ENCODE measurements at regions not wholly inside any gene's neighbourhood (a gene's known extent, or its start where the extent isn't known, plus 50 kb on each side); places are given as distances from the start of the nearest gene placed in this dataset.

GRCh38 chr3:117892431-117892841, 1142.2 kb downstream of the IGSF11 start:
- DNase-seq (ENCODE audit: low read depth): no peak

DNA sequence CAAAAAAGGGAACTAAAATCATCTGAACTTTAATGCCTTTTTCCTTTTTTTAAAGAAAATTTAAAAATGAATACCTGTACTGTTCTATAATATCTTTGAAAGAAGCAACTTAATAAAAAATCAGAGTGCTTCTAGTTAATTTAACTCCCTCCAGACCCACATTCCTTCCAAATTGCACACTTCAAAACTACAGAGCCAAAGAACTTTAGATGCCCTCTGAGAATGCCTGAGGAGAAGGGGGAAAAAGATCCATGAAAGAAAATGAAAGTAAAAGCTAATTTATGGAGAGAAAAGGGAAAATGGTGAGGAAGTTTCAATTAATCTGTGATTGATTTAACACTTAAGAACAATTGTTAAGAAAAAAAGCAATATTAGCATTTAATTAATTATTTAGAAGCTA, 1141.6 kb downstream of the IGSF11 start:
- DNase-seq (ENCODE audit: low read depth): no peak

DNA sequence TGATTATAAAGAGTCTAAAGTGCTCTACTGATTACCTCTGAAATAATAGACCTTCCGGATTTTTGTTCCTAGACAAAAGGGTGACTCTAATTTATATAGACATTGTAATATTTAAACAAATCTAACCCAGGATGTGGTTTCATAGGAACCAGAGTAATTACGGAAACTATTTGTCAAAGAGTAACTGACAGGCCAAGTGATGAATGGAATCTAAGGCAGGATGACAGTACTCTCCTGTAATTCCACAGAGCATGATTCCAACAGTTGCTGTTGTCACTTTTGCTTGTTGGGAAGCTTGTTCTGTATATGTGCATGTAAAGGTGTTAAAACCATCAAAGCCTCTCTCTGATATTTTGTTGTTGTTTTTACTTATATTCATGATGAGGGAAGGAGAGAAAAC, 1141.0 kb downstream of the IGSF11 start:
- no peak for DNase-seq (ENCODE audit: low read depth)

- no peak for DNase-seq (ENCODE audit: low read depth)
These were observed 1135.7 kb downstream of the IGSF11 start for GRCh38 chr3:117898722-117899522.

- DNase-seq (ENCODE audit: low read depth): no peak
These were observed 1131.4 kb downstream of the IGSF11 start for GRCh38 chr3:117903226-117903625.

DNA sequence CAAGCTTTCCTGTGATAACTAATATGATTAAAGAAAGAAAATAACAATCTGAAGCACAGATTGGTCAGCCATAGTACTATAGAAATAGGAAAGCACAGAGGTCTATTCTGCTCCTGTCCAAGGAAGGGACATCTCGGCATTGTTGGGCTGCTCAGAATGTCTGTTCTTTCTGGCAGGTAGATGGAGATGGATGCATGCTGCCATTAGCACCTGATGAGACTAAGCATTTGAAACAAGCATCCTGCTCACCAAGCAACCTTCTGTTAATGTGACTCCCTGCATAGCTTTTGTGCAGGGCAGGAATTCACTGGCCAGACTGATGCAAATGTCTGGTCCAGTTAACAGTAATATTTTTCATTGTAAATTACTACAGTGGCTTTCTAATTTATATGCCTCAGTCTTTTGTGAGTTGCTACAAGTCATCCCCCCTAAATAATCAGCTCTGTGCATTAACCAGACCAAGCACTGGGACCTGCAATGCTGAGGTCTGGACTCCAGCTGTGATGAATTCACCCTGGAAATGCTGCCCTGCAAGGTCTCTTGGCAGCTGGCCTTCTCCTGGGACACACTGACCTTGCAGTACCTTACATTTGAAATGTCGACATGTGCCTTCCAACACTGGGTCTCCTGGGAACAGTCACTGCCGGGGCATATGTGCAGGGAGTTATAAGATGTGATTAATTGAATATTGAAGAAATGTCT, 1123.7 kb downstream of the IGSF11 start:
- DNase-seq (ENCODE audit: low read depth): no peak

DNA sequence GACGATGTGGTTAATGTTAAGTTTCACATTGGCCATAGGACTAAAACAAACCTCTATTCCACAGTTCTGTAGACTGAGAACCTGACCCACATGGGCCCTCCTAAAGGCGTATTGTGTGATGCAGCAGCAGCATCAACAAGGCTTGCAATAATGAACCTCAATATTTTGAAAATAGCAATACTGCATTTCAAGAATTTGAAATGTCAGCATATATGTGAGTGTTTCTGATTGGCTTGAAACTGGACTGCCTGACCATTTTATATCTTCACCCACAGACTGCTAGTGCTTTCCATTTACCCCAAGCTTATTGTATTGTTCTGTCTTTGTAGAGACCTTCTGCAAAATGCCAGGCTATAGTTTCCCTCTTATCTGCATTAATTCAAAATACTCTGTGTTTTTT, 1122.3 kb downstream of the IGSF11 start:
- no peak for DNase-seq (ENCODE audit: low read depth)

DNA sequence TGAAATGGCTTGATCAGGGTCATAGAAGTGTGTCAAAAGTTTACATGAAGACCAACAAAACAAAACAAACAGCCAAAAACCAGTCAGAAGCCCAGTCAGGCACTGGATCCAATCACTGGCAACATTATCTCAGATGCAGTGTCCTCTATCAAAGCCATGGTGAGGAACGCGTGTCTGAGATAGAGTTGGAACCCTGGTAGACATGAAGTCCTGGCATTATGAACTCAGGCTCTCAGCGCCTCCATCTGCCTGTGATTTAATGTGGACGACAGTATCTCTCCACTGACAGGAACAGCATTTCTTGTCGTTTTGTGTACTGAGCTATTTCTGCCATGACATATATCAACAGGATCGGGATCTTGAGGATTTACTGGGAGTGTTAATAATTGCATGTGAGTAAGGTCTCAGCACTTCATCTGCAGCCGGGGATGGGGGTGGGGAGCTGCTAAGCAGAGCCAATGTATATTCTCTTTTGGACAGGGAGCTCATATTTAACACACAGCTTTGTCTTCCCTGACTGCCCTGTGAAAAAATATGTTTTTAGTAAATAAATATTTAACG, 1120.0 kb downstream of the IGSF11 start:
- no peak for DNase-seq (ENCODE audit: low read depth)

DNA sequence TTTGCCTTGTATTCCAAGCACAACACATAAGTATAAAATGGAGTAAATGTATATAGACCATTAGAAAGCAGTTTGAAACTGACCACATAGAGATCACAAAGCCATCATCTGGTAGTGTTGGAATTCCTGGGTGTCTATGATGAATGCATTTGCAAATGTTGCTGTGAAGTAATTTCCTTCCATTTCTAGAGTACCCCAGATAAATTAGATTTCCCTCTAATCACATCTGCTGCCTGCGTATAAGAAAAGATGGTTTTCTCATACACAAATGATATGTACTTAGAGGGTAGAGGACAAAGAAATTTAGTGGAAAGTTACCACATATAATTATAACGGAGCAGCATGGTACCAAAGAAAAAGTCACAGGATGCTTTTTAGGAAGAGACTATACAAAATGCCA, 1117.8 kb downstream of the IGSF11 start:
- DNase-seq (ENCODE audit: low read depth): no peak

GRCh38 chr3:117919621-117920020, 1115.0 kb downstream of the IGSF11 start:
- DNase-seq (ENCODE audit: low read depth): no peak

DNA sequence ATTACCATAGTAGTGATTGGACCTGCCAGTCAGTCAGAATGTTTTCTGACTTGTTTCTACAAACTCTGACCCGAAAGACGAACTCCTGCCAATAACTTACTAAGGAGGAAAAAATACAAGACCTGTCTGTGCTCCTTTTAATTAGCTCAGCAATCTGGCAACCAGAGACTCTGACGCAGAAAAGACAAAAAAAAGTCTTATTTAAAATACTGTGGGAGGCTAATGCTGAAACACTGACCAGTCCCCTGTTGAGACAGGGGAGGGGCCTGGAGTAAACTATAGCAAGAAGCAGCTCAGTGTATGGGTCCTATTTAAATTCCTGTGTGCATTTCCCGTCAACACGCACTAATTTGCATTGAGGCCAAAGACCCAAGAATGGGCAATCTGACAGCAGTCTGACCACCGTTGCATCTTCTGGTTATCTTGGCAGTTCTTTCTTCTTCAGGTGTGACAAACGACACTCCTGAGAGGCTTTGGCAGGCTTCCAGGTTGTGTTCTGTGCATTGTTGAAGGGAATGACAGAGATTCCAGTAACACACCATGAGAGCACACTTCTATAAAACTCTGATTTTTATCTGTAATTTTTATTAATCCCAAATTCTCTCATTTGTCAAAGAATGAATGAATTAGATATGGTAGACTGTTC, 1114.3 kb downstream of the IGSF11 start:
- DNase-seq (ENCODE audit: low read depth): no peak

DNA sequence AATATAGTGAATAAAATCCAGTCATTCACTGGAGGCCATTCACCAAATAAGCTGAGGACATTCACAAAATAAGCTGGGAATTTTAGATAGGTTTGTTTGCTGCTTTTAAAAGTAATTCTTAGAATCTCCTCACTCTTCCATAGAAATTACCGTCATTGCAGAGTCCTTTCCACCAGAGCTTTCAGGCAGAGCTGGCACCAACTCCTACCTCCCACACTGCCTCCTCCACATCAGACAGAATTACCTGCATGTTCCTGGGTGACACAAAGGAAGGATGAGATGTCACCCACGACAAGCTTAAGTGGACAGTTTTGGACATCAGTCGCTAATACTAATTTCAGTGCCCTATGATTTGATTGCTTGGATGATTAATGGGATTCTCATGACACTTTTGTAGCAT, 1113.2 kb downstream of the IGSF11 start:
- no peak for DNase-seq (ENCODE audit: low read depth)

- no peak for DNase-seq (ENCODE audit: low read depth)
These were observed 1112.6 kb downstream of the IGSF11 start for GRCh38 chr3:117922039-117922438.

DNA sequence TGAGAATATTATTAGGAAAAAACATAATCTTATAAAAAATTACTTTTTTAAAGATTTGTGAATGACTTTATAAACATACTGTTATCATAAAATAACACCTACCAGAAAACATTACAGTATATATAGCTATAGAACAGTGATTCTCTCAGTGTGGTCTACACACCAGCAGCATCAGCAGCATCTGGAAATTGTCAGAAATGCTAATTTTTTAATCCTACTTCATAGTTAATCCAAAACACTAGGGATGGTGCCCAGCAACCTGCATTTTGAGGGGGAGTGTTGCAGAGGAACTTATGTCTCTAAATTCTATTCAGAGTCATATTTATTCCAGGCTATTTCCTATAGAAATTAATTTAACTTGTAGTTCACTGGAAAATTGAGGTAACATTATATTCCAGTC, 1107.8 kb downstream of the IGSF11 start:
- no peak for DNase-seq (ENCODE audit: low read depth)

DNA sequence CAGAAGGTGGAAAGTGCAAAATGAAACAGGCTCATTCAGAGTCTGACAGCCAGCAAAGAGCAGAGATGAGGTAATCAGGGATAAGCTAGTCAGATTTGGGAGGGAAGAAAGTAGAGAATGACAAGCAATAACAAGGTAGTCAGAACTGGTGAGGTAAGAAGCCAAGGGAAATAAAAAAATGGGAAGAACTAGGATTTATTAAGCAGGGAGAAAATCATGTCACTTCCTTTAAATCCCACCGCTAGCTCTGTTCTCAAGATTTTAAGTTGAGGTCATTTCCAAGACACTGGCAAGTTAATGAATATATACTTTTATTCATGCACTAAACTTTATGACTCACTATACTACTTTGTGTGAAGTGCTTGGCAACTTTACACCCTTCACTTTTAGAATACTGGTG, 1106.8 kb downstream of the IGSF11 start:
- DNase-seq (ENCODE audit: low read depth): no peak

DNA sequence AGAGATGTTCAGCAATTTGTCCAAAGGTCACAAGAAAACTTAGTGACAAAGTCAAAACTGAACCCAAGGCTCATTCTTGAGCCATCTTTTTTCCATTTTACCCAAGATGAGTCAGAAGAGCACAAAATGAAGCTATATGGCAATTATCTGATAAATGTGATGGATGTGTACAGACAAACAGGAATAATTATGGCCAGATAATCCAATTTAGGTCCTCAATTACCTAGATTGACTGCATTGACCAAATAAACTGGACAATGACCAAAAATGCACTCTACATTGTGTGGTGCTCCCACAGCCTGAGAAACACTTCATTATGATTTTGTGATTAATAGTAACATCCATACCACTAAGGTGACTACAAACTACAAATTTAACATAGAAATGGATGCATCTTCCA, 1105.8 kb downstream of the IGSF11 start:
- no peak for DNase-seq (ENCODE audit: low read depth)

- DNase-seq (ENCODE audit: low read depth): no peak
These were observed 1102.2 kb downstream of the IGSF11 start for GRCh38 chr3:117932441-117932840.

- DNase-seq (ENCODE audit: low read depth): no peak
These were observed 1098.5 kb downstream of the IGSF11 start for GRCh38 chr3:117936159-117936558.

- DNase-seq (ENCODE audit: low read depth): no peak
These were observed 1095.7 kb downstream of the IGSF11 start for GRCh38 chr3:117938974-117939373.

DNA sequence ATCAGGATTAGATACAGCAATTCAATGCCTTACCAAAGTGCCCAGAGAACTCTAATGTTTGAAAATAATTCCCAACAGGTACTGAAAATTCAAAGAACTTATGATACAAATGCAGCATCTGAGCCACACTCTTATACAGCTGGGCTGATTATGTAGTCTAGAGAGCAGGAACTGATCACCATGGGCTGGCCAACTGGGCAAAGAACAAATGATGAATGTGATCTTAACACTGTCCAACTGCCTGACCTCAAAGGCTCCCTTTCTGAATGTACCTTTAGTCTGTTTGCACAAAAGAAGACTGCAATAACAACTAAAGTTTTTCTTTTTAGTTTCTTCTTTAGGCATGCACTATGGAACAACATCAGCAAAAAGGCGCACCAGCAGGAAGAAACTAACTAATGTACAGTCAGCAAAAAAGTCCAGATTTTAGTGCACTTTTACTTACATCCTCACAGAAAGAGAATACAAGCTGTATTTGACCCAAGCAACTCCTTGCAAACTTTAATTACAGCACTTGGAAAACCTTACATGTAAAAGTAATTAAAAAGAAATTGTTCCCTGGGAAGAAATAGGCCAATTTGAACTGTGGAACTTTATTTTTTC, 1095.1 kb downstream of the IGSF11 start:
- DNase-seq (ENCODE audit: low read depth): no peak

DNA sequence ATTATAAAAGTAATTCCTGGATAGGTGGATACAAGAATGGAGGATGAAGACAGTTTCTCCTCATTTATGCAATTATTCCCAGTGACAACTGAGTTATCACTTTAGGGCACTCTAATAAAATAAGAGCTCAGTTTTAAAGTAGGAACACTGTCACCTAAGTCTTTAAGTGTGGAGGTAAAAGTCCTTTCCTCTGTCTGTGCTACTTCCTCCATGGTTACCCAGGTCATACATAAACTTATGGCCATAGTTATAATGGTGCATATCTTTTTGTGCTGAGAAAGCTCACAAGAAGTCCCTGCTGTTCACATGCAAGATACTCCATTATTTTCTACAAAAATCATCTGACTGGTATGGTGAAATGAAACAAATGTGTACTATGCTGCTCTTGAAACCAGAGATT, 1093.6 kb downstream of the IGSF11 start:
- no peak for DNase-seq (ENCODE audit: low read depth)

GRCh38 chr3:117941756-117942155, 1092.9 kb downstream of the IGSF11 start:
- no peak for DNase-seq (ENCODE audit: low read depth)

Measured in stimulated activated CD8-positive, alpha-beta memory T cell treated with anti-CD3 and anti-CD28 coated beads, Interleukin-7, amount 100 ng/mL, for 24 hours (primary cell).